ENCODE measurements at regions not wholly inside any gene's neighbourhood (a gene's known extent, or its start where the extent isn't known, plus 50 kb on each side); places are given as distances from the start of the nearest gene placed in this dataset.

DNA sequence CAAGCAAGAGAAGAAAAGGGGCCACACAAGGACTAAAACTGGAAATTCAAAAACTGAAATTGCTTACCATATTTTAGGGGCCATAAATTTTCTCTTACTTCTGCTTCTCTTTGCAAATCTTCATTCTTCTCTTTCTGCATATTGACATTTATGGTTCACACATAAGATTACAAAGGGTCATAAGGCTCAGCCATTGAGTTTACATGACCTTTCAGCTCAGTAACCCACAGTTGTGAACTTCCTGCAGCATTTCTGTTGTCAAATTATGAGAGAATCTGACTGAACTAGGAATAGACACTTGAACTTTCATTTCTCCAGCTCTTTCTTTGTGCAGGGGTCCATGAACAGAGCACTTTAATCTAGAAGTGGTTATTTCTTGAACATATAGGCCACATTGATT is 434.8 kb upstream of the CT83 start:
- no peak overlapping the region for H3K27ac ChIP-seq (ENCODE audit: low read depth, low read length)
- ChIA-PET CTCF (no interaction called here), POLR2A (no interaction called here), RAD21 (ENCODE audit: low non-redundant PET in 1 of 2, low total read pairs in 2 of 2, uncharacterized antibody in 2 of 2, unreplicated experiment in 2 of 2) (no interaction called here)
- TF ChIP-seq FOSL1 (IDR thresholded peaks at IDR 0.05; ENCODE audit: low read depth) (no peak), ZFX (IDR thresholded peaks at IDR 0.05) (no peak), POLR2A (IDR thresholded peaks at IDR 0.05; ENCODE audit: borderline replicate concordance, extremely low read depth, insufficient read depth, insufficient read length) (no peak), CEBPB (IDR thresholded peaks at IDR 0.05; ENCODE audit: low read depth) (no peak), RAD21 (IDR thresholded peaks at IDR 0.05; ENCODE audit: low read depth) (no peak), TCF7L2 (IDR thresholded peaks at IDR 0.05; ENCODE audit: borderline replicate concordance, extremely low read depth, insufficient read depth, insufficient read length) (no peak), EGR1 (IDR thresholded peaks at IDR 0.05; ENCODE audit: low read depth) (no peak), SRF (IDR thresholded peaks at IDR 0.05; ENCODE audit: low read depth) (no peak), CBX3 (IDR thresholded peaks at IDR 0.05; ENCODE audit: low read depth) (no peak), SP1 (IDR thresholded peaks at IDR 0.05; ENCODE audit: low read depth) (no peak), EZH2 (IDR thresholded peaks at IDR 0.05) (no peak), ZNF274 (IDR thresholded peaks at IDR 0.05; ENCODE audit: low read depth, low read length) (no peak), YY1 (IDR thresholded peaks at IDR 0.05; ENCODE audit: extremely low read depth, insufficient replicate concordance, low read depth, low read length) (no peak), ELF1 (IDR thresholded peaks at IDR 0.05; ENCODE audit: borderline replicate concordance, low read depth) (no peak), EZH2phosphoT487 (IDR thresholded peaks at IDR 0.05; ENCODE audit: borderline replicate concordance) (no peak)
- TF ChIP-seq, protein P1, sequence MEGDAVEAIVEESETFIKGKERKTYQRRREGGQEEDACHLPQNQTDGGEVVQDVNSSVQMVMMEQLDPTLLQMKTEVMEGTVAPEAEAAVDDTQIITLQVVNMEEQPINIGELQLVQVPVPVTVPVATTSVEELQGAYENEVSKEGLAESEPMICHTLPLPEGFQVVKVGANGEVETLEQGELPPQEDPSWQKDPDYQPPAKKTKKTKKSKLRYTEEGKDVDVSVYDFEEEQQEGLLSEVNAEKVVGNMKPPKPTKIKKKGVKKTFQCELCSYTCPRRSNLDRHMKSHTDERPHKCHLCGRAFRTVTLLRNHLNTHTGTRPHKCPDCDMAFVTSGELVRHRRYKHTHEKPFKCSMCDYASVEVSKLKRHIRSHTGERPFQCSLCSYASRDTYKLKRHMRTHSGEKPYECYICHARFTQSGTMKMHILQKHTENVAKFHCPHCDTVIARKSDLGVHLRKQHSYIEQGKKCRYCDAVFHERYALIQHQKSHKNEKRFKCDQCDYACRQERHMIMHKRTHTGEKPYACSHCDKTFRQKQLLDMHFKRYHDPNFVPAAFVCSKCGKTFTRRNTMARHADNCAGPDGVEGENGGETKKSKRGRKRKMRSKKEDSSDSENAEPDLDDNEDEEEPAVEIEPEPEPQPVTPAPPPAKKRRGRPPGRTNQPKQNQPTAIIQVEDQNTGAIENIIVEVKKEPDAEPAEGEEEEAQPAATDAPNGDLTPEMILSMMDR (IDR thresholded peaks at IDR 0.05 in 2 of 3, conservative IDR thresholded peaks at IDR 0.05 in 1 of 3; ENCODE audit: borderline replicate concordance in 1 of 3, insufficient read depth in 1 of 3, low read depth in 2 of 3, low read length in 2 of 3) = no peak
- TF ChIP-seq, protein P2, sequence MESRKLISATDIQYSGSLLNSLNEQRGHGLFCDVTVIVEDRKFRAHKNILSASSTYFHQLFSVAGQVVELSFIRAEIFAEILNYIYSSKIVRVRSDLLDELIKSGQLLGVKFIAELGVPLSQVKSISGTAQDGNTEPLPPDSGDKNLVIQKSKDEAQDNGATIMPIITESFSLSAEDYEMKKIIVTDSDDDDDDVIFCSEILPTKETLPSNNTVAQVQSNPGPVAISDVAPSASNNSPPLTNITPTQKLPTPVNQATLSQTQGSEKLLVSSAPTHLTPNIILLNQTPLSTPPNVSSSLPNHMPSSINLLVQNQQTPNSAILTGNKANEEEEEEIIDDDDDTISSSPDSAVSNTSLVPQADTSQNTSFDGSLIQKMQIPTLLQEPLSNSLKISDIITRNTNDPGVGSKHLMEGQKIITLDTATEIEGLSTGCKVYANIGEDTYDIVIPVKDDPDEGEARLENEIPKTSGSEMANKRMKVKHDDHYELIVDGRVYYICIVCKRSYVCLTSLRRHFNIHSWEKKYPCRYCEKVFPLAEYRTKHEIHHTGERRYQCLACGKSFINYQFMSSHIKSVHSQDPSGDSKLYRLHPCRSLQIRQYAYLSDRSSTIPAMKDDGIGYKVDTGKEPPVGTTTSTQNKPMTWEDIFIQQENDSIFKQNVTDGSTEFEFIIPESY (IDR thresholded peaks at IDR 0.05; ENCODE audit: extremely low read depth, insufficient replicate concordance, low read length) = no peak
- TF ChIP-seq, protein P3, sequence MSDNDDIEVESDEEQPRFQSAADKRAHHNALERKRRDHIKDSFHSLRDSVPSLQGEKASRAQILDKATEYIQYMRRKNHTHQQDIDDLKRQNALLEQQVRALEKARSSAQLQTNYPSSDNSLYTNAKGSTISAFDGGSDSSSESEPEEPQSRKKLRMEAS (IDR thresholded peaks at IDR 0.05) = no peak
- TF ChIP-seq, protein P4, sequence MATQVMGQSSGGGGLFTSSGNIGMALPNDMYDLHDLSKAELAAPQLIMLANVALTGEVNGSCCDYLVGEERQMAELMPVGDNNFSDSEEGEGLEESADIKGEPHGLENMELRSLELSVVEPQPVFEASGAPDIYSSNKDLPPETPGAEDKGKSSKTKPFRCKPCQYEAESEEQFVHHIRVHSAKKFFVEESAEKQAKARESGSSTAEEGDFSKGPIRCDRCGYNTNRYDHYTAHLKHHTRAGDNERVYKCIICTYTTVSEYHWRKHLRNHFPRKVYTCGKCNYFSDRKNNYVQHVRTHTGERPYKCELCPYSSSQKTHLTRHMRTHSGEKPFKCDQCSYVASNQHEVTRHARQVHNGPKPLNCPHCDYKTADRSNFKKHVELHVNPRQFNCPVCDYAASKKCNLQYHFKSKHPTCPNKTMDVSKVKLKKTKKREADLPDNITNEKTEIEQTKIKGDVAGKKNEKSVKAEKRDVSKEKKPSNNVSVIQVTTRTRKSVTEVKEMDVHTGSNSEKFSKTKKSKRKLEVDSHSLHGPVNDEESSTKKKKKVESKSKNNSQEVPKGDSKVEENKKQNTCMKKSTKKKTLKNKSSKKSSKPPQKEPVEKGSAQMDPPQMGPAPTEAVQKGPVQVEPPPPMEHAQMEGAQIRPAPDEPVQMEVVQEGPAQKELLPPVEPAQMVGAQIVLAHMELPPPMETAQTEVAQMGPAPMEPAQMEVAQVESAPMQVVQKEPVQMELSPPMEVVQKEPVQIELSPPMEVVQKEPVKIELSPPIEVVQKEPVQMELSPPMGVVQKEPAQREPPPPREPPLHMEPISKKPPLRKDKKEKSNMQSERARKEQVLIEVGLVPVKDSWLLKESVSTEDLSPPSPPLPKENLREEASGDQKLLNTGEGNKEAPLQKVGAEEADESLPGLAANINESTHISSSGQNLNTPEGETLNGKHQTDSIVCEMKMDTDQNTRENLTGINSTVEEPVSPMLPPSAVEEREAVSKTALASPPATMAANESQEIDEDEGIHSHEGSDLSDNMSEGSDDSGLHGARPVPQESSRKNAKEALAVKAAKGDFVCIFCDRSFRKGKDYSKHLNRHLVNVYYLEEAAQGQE (IDR thresholded peaks at IDR 0.05; ENCODE audit: low read depth) = no peak
- BruUV-seq (replicated peaks) = no TSS peak
- H4K20me1 ChIP-seq (ENCODE audit: insufficient read depth) = no peaks in the 10 kb centered on the region
- H3K79me2 ChIP-seq (ENCODE audit: insufficient read depth, low read length) = no peaks in the 10 kb centered on the region
- H3K9ac ChIP-seq (ENCODE audit: low read length) = no peak overlapping the region
- no peak for DNase-seq (ENCODE audit: low read depth, low spot score)
- no peak overlapping the region for H2AFZ ChIP-seq (ENCODE audit: low read depth, low read length, poor library complexity, severe bottlenecking)
- H3K27me3 ChIP-seq (ENCODE audit: insufficient read depth, low read length) = no peaks in the 10 kb centered on the region
- H3K4me3 ChIP-seq (replicated peaks in 1 of 2; ENCODE audit: low read depth in 1 of 2, low read length in 2 of 2) = no peak overlapping the region
- H3K4me1 ChIP-seq (ENCODE audit: control insufficient read depth in 1 of 2, insufficient read depth in 2 of 2, low read length in 2 of 2) = no peaks in the 10 kb centered on the region
- ATAC-seq = no peak
- H3K4me2 ChIP-seq (ENCODE audit: low read length) = no peak overlapping the region
- intact Hi-C loops (cut with micrococcal nuclease) = no loop called here
- no peaks in the 10 kb centered on the region for H3K36me3 ChIP-seq (ENCODE audit: control insufficient read depth in 1 of 2, insufficient read depth in 2 of 2, low read length in 2 of 2)
- no peaks in the 10 kb centered on the region for H3K9me2 ChIP-seq (ENCODE audit: insufficient read depth)
- H3K9me3 ChIP-seq (ENCODE audit: control insufficient read depth in 1 of 2, insufficient read depth in 1 of 2, low read depth in 1 of 2, low read length in 2 of 2) = no peaks in the 10 kb centered on the region

Measured in HCT116 (cell line).